B cell (primary cell): ENCODE measurements at regions not wholly inside any gene's neighbourhood (a gene's known extent, or its start where the extent isn't known, plus 50 kb on each side); places are given as distances from the start of the nearest gene placed in this dataset.

Experiments used
- ATAC-seq: fragments of 200-7000 bp; cut with Tn5 transposase; one replicate; pipeline ENCODE4 v1.10.0; 2021; ENCODE audit warnings: low read depth, mild to moderate bottlenecking, moderate number of reproducible peaks, moderate library complexity
- CTCF ChIA-PET: fragments of 350-600 bp; sonication (Branson Sonifier 250); formaldehyde crosslinking; loops from one replicate; lab custom pipeline; 2021; ENCODE audit warnings: antibody characterized with exemption, inconsistent platforms; lab: Charles Lee
- POLR2A ChIA-PET: fragments of 350-600 bp; sonication (Branson Sonifier 250); formaldehyde crosslinking; loops from one replicate; lab custom pipeline; 2021; ENCODE audit warnings: antibody characterized with exemption; lab: Charles Lee
- DNase-seq: peaks from one replicate; pipeline ENCODE4 v3.0.0; 2013
- H2AFZ ChIP-seq: 2 replicates; pipeline ENCODE4 v1.6.1; 2012; ENCODE audit warnings: mild to moderate bottlenecking, low read depth, low read length; ENCODE audit not compliant: insufficient read depth, poor library complexity, severe bottlenecking
- H3K27ac ChIP-seq, 2 donors: 1 replicate in 1 of 2; 2 replicates in 1 of 2; pipeline ENCODE4 v1.5.1; 2012 to 2013; ENCODE audit warnings: low read length in 2 of 2, mild to moderate bottlenecking in 2 of 2, moderate library complexity in 1 of 2
- H3K27me3 ChIP-seq, 4 experiments: fragments of 200-600 bp in 1 of 4; sonication (generic) in 1 of 4; replicated peaks in 1 of 4; 1 replicate in 2 of 4; 2 replicates in 2 of 4; pipeline versions ENCODE4 v1.6.1 to v1.7.0; 2013 to 2016; ENCODE audit warnings: low read length in 3 of 4, mild to moderate bottlenecking in 2 of 4, mixed read lengths in 1 of 4, moderate library complexity in 1 of 4; ENCODE audit not compliant: insufficient read depth in 4 of 4, control insufficient read depth in 3 of 4; ENCODE audit errors: control extremely low read depth in 1 of 4
- H3K36me3 ChIP-seq, 2 experiments: replicated peaks in 1 of 2; 1 replicate in 1 of 2; 2 replicates in 1 of 2; pipeline versions ENCODE4 v1.6.1 to v1.7.1; 2013; ENCODE audit warnings: low read length in 1 of 2; ENCODE audit not compliant: insufficient read depth in 2 of 2, control insufficient read depth in 1 of 2; ENCODE audit errors: control extremely low read depth in 1 of 2, extremely low read depth in 1 of 2
- H3K4me1 ChIP-seq, 2 donors: fragments of 200-600 bp in 1 of 2; sonication (generic) in 1 of 2; 1 replicate in 1 of 2; 2 replicates in 1 of 2; pipeline versions ENCODE4 v1.5.1 to v1.6.1; 2013 to 2017; ENCODE audit warnings: low read length in 2 of 2; ENCODE audit not compliant: control insufficient read depth in 2 of 2, insufficient read depth in 2 of 2
- H3K4me2 ChIP-seq: replicated peaks from 2 replicates; pipeline ENCODE3; 2012; ENCODE audit warnings: mild to moderate bottlenecking, low read depth, low read length; ENCODE audit not compliant: poor library complexity, severe bottlenecking
- H3K4me3 ChIP-seq, 5 experiments: fragments of 200-600 bp in 1 of 5; sonication (generic) in 1 of 5; 1 replicate in 3 of 5; 2 replicates in 2 of 5; pipeline versions ENCODE4 v1.5.1 to v1.7.0; 2011 to 2016; ENCODE audit warnings: low read length in 4 of 5, mild to moderate bottlenecking in 4 of 5, low read depth in 2 of 5, control low read depth in 1 of 5, moderate library complexity in 1 of 5; ENCODE audit not compliant: insufficient read depth in 1 of 5; ENCODE audit errors: control extremely low read depth in 1 of 5, extremely low read depth in 1 of 5
- H3K79me2 ChIP-seq: fragments of 200-600 bp; sonication (generic); one replicate; pipeline ENCODE4 v1.6.0; 2016; ENCODE audit warnings: low read length; ENCODE audit not compliant: control insufficient read depth, insufficient read depth
- H3K9ac ChIP-seq: fragments of 200-600 bp; sonication (generic); 2 replicates; pipeline ENCODE4 v1.6.1; 2017; ENCODE audit warnings: mild to moderate bottlenecking, low read length, moderate library complexity
- H3K9me3 ChIP-seq, 3 donors: one replicate each; pipeline versions ENCODE4 v1.6.1 to v1.7.1; 2013; ENCODE audit warnings: low read length in 2 of 3; ENCODE audit not compliant: control insufficient read depth in 2 of 3, insufficient read depth in 1 of 3; ENCODE audit errors: control extremely low read depth in 1 of 3
- H4K20me1 ChIP-seq: 2 replicates; pipeline ENCODE4 v1.6.0; 2012; ENCODE audit warnings: mild to moderate bottlenecking, low read length; ENCODE audit not compliant: insufficient read depth, control insufficient read depth, poor library complexity, severe bottlenecking
- H3K27ac Mint-ChIP-seq: one replicate; pipeline ENCODE4 v1.8.0; 2021; ENCODE audit warnings: mixed read lengths
- H3K27me3 Mint-ChIP-seq: one replicate; pipeline ENCODE4 v1.8.0; 2021; ENCODE audit warnings: mixed read lengths
- H3K4me1 Mint-ChIP-seq: one replicate; pipeline ENCODE4 v1.8.0; 2021; ENCODE audit warnings: mixed read lengths
- H3K4me3 Mint-ChIP-seq: one replicate; pipeline ENCODE4 v1.8.0; 2021; ENCODE audit warnings: mixed read lengths
- H3K9me3 Mint-ChIP-seq: one replicate; pipeline ENCODE4 v1.8.0; 2022; ENCODE audit warnings: mixed read lengths; ENCODE audit not compliant: insufficient read depth
- EZH2 ChIP-seq: IDR thresholded peaks from 2 replicates; pipeline ENCODE4 v1.6.1; 2012; ENCODE audit warnings: borderline replicate concordance, low read depth, mild to moderate bottlenecking, moderate library complexity, low read length; ENCODE audit not compliant: insufficient read depth, poor library complexity, severe bottlenecking
- WGBS: methylation state at CpG from one replicate; pipeline ENCODE4 v1.1.5; 2013; ENCODE audit warnings: missing lambda C conversion rate; ENCODE audit not compliant: insufficient coverage; 5-methylcytosine and 5-hydroxymethylcytosine counted together
- intact Hi-C: fragments of 100-400 bp; cut with micrococcal nuclease; formaldehyde crosslinking; loops from one replicate; pipeline ENCODE4 v1.10.0; 2022
- TF ChIP-seq, protein P1 (sequence below): fragments of 200-600 bp; IDR thresholded peaks from one replicate; pipeline ENCODE4 v1.8.0; 2022; ENCODE audit warnings: antibody characterized with exemption, mild to moderate bottlenecking

DNA sequence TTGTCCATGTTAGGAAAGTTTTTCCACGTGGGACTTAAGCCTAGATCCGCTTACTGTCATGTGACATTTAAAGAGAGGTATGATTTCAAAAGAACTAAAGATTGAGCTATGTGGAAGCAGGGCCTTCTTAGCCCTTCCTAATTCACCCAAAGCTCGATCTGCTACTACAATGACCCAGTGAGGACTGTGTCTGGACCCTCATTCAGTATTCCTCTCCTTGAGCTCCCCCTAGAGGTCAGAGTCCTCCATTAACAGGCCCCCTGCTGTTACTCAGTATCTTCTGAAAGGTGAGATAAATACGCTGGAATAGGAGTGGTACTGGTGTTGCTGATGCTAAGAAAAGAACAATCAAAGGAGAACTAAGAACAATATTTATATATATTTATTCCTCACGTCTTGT, 414.0 kb downstream of the GJA1 start:
- no CpG with 5 or more reads among the region's 5 CpGs for WGBS
- no peak overlapping the region for H3K4me2 ChIP-seq
- no peaks in the 10 kb centered on the region for H3K9me3 ChIP-seq
- Mint-ChIP-seq H3K4me1 (no peaks in the 10 kb centered on the region), H3K27ac (no peak overlapping the region), H3K27me3 (no peaks in the 10 kb centered on the region), H3K9me3 (no peaks in the 10 kb centered on the region), H3K4me3 (no peak overlapping the region)
- no peak overlapping the region for H3K27ac ChIP-seq
- H4K20me1 ChIP-seq, result no peaks in the 10 kb centered on the region
- H3K4me1 ChIP-seq, result no peaks in the 10 kb centered on the region
- H3K27me3 ChIP-seq, result no peaks in the 10 kb centered on the region
- H3K36me3 ChIP-seq, result no peaks in the 10 kb centered on the region
- intact Hi-C loops, result no loop called here
- no peak overlapping the region for H2AFZ ChIP-seq
- CTCF ChIA-PET, result interaction anchor here (1.6 kb wide), 1 partner anchor 794 kb away, joined by 5 read pairs; no protein-coding TSS in a partner anchor
- TF ChIP-seq, protein P1, sequence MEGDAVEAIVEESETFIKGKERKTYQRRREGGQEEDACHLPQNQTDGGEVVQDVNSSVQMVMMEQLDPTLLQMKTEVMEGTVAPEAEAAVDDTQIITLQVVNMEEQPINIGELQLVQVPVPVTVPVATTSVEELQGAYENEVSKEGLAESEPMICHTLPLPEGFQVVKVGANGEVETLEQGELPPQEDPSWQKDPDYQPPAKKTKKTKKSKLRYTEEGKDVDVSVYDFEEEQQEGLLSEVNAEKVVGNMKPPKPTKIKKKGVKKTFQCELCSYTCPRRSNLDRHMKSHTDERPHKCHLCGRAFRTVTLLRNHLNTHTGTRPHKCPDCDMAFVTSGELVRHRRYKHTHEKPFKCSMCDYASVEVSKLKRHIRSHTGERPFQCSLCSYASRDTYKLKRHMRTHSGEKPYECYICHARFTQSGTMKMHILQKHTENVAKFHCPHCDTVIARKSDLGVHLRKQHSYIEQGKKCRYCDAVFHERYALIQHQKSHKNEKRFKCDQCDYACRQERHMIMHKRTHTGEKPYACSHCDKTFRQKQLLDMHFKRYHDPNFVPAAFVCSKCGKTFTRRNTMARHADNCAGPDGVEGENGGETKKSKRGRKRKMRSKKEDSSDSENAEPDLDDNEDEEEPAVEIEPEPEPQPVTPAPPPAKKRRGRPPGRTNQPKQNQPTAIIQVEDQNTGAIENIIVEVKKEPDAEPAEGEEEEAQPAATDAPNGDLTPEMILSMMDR, result peak; percentile 13
- TF ChIP-seq EZH2, result no peak
- ATAC-seq (no peak), DNase-seq (no peak)
- H3K79me2 ChIP-seq, result no peaks in the 10 kb centered on the region
- H3K4me3 ChIP-seq, result no peak overlapping the region
- POLR2A ChIA-PET, result no interaction called here
- no peak overlapping the region for H3K9ac ChIP-seq

DNA sequence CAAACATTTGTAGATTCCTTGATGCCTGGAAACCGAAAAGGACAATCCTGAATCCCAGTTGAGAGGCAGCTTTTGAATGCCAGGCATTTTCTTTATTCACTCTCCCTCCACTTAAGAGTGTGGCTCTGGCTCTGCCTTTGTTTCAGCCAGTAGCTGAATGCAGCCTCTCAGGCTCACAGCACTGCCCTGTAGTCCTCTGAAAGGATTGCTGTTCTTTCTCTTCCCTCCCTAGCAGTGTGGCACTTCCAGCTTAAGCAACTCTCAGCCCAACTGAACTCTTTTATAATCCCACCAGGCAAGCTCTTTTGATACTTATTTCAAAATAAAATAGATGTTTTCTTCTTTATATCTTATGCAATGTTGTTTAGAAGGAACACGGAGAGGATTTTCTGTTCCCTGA, 415.6 kb downstream of the GJA1 start:
- H3K9me3 Mint-ChIP-seq, result no peaks in the 10 kb centered on the region
- Histone ChIP-seq H2AFZ (no peak overlapping the region), H3K4me1 (no peaks in the 10 kb centered on the region), H3K9me3 (no peaks in the 10 kb centered on the region), H3K27ac (no peak overlapping the region), H3K4me2 (no peak overlapping the region), H3K9ac (no peak overlapping the region), H4K20me1 (no peaks in the 10 kb centered on the region), H3K79me2 (no peaks in the 10 kb centered on the region), H3K4me3 (no peak overlapping the region), H3K27me3 (no peaks in the 10 kb centered on the region), H3K36me3 (no peaks in the 10 kb centered on the region)
- H3K27ac Mint-ChIP-seq, result no peak overlapping the region
- H3K27me3 Mint-ChIP-seq, result no peaks in the 10 kb centered on the region
- intact Hi-C loops, result no loop called here
- DNase-seq (no peak), ATAC-seq (no peak)
- POLR2A ChIA-PET, result no interaction called here
- H3K4me3 Mint-ChIP-seq, result no peak overlapping the region
- 79% methylated on average over 1 of the region's 2 CpGs for WGBS
- no peaks in the 10 kb centered on the region for H3K4me1 Mint-ChIP-seq
- CTCF ChIA-PET, result interaction anchor here (0.7 kb wide), 1 partner anchor 34 kb away, joined by 4 read pairs; no protein-coding TSS in a partner anchor
- TF ChIP-seq EZH2, result no peak
- TF ChIP-seq, protein P1, result no peak
